ENCODE measurements at regions not wholly inside any gene's neighbourhood (a gene's known extent, or its start where the extent isn't known, plus 50 kb on each side); places are given as distances from the start of the nearest gene placed in this dataset.

GRCh38 chr9:73577848-73578247, 426.2 kb downstream of the ANXA1 start:
- TF ChIP-seq GATA2 (CRISPR knock-in tag; IDR thresholded peaks at IDR 0.05) (peak; percentile 73), EP300 (IDR thresholded peaks at IDR 0.05; ENCODE audit: borderline replicate concordance in 1 of 2, low read depth in 1 of 2, low read length in 1 of 2) (peak in 1 of 2 experiments; percentile 79; a peak in 2 of 4 replicates), CTCF (IDR thresholded peaks at IDR 0.05) (no peak), USF2 (IDR thresholded peaks at IDR 0.05; ENCODE audit: borderline replicate concordance, low read depth, low read length) (no peak), GABPA (IDR thresholded peaks at IDR 0.05; ENCODE audit: low read depth) (no peak), RFX5 (IDR thresholded peaks at IDR 0.05; ENCODE audit: low read length) (no peak), REST (IDR thresholded peaks at IDR 0.05; ENCODE audit: low read depth, low read length) (no peak), ZBTB33 (IDR thresholded peaks at IDR 0.05; ENCODE audit: borderline replicate concordance, low read depth) (no peak), YY1 (IDR thresholded peaks at IDR 0.05; ENCODE audit: low read depth) (no peak), SMC3 (IDR thresholded peaks at IDR 0.05; ENCODE audit: low read depth, low read length) (no peak), EZH2phosphoT487 (IDR thresholded peaks at IDR 0.05; ENCODE audit: borderline replicate concordance, low read depth) (no peak), RXRA (IDR thresholded peaks at IDR 0.05; ENCODE audit: borderline replicate concordance, low read depth) (no peak), FOXJ3 (CRISPR knock-in tag; IDR thresholded peaks at IDR 0.05) (0 out of 2 replicates have a peak, but pooled peaks have one; percentile 34), MEF2A (IDR thresholded peaks at IDR 0.05; ENCODE audit: borderline replicate concordance, low read depth) (no peak)

Data from SK-N-SH (cell line).